ENCODE measurements at regions not wholly inside any gene's neighbourhood (a gene's known extent, or its start where the extent isn't known, plus 50 kb on each side); places are given as distances from the start of the nearest gene placed in this dataset.

- H3K27ac ChIP-seq (ENCODE audit: low read depth in 2 of 2, low read length in 1 of 2) = peak overlapping the region; percentile 86 to 90; a peak in 3 of 4 replicates
- H3K4me2 ChIP-seq = peak overlapping the region; percentile 61; the same call in 1 of the 2 replicates
- H3K9me3 ChIP-seq = no peaks in the 10 kb centered on the region
- H4K20me1 ChIP-seq (ENCODE audit: insufficient read depth) = no peaks in the 10 kb centered on the region
- ChIA-PET POLR2A (no interaction called here), CTCF (interaction anchor here (1.0 kb wide), 1 partner anchor 73 kb away, joined by 3 read pairs; no protein-coding TSS in a partner anchor)
- H2AFZ ChIP-seq (ENCODE audit: low read depth) = no peak overlapping the region
- peak overlapping the region; percentile 59; the same call in 1 of the 2 replicates for H3K9ac ChIP-seq
- H3K27me3 ChIP-seq (ENCODE audit: insufficient read depth) = no peaks in the 10 kb centered on the region
- no peaks in the 10 kb centered on the region for H3K79me2 ChIP-seq (ENCODE audit: insufficient read depth)
- no peak for DNase-seq
- no peaks in the 10 kb centered on the region for H3K9me2 ChIP-seq
- TF ChIP-seq EP300 (IDR thresholded peaks at IDR 0.05; ENCODE audit: borderline replicate concordance in 1 of 2, low read depth in 1 of 2, low read length in 1 of 2) (peak in 1 of 2 experiments; percentile 30; a peak in 1 of 4 replicates), ZBTB33 (IDR thresholded peaks at IDR 0.05; ENCODE audit: borderline replicate concordance, low read depth) (no peak), FOSL2 (IDR thresholded peaks at IDR 0.05; ENCODE audit: borderline replicate concordance, low read depth) (peak; percentile 22; the same call in 1 of the 2 replicates)
- H3K4me3 ChIP-seq (ENCODE audit: low read depth in 2 of 2, low read length in 1 of 2) = no peak overlapping the region
- peaks cover 22 to 33% of the 10 kb centered on the region in 2 experiments for H3K4me1 ChIP-seq (ENCODE audit: control insufficient read depth in 1 of 2, insufficient read depth in 2 of 2, low read depth in 1 of 2, low read length in 1 of 2)
- H3F3A ChIP-seq (replicated peaks; ENCODE audit: insufficient read depth) = peaks cover 49% of the 10 kb centered on the region
- H3K36me3 ChIP-seq (replicated peaks in 1 of 2; ENCODE audit: control insufficient read depth in 1 of 2, insufficient read depth in 2 of 2, low read length in 1 of 2) = no peaks in the 10 kb centered on the region
- WGBS (ENCODE audit: low lambda C conversion rate) = 19% methylated on average over 3 of the region's 3 CpGs
Observed at GRCh38 chr6:113048741-113049140, 701.6 kb downstream of the RFPL4B start.

- WGBS (ENCODE audit: low lambda C conversion rate) = 68% methylated on average over 2 of the region's 2 CpGs
- POLR2A ChIA-PET = no interaction called here
Observed at GRCh38 chr6:113049190-113049589, 702.1 kb downstream of the RFPL4B start.

More at GRCh38 chr6:113049190-113049589, 702.1 kb downstream of the RFPL4B start:
- Histone ChIP-seq H3K36me3 (replicated peaks in 1 of 2; ENCODE audit: control insufficient read depth in 1 of 2, insufficient read depth in 2 of 2, low read length in 1 of 2) (no peaks in the 10 kb centered on the region), H3K9me2 (no peaks in the 10 kb centered on the region), H4K20me1 (ENCODE audit: insufficient read depth) (no peaks in the 10 kb centered on the region), H3K27me3 (ENCODE audit: insufficient read depth) (no peaks in the 10 kb centered on the region), H3K79me2 (ENCODE audit: insufficient read depth) (no peaks in the 10 kb centered on the region), H3K9ac (peak overlapping the region; percentile 59; the same call in 1 of the 2 replicates), H3F3A (replicated peaks; ENCODE audit: insufficient read depth) (peaks cover 49% of the 10 kb centered on the region), H3K27ac (ENCODE audit: low read depth in 2 of 2, low read length in 1 of 2) (peak overlapping the region; percentile 86 to 90), H2AFZ (ENCODE audit: low read depth) (peak overlapping the region; percentile 31), H3K4me2 (peak overlapping the region; percentile 61), H3K4me3 (ENCODE audit: low read depth in 2 of 2, low read length in 1 of 2) (no peak overlapping the region), H3K4me1 (ENCODE audit: control insufficient read depth in 1 of 2, insufficient read depth in 2 of 2, low read depth in 1 of 2, low read length in 1 of 2) (peaks cover 22 to 33% of the 10 kb centered on the region in 2 experiments), H3K9me3 (no peaks in the 10 kb centered on the region)
- CTCF ChIA-PET = interaction anchor here (1.0 to 1.5 kb wide), 2 partner anchors 72 to 810 kb away, joined by 3 to 4 read pairs; no protein-coding TSS in a partner anchor
- DNase-seq = no peak
- no peak for TF ChIP-seq JUND (IDR thresholded peaks at IDR 0.05)
- no peak for TF ChIP-seq CHD2 (IDR thresholded peaks at IDR 0.05; ENCODE audit: low read length, partially characterized antibody)
- TF ChIP-seq FOXM1 (IDR thresholded peaks at IDR 0.05; ENCODE audit: low read depth) = no peak
- TF ChIP-seq REST (IDR thresholded peaks at IDR 0.05; ENCODE audit: low read depth, low read length) = no peak
- no peak for TF ChIP-seq TEAD4 (IDR thresholded peaks at IDR 0.05; ENCODE audit: borderline replicate concordance, insufficient read depth)
- TF ChIP-seq IRF3 (IDR thresholded peaks at IDR 0.05; ENCODE audit: low read depth, low read length) = no peak
- no peak for TF ChIP-seq EP300 (IDR thresholded peaks at IDR 0.05; ENCODE audit: borderline replicate concordance in 1 of 2, low read depth in 1 of 2, low read length in 1 of 2)
- no peak for TF ChIP-seq NRF1 (IDR thresholded peaks at IDR 0.05; ENCODE audit: low read depth, low read length)
- no peak for TF ChIP-seq RCOR1 (IDR thresholded peaks at IDR 0.05; ENCODE audit: low read length)
- TF ChIP-seq USF2 (IDR thresholded peaks at IDR 0.05; ENCODE audit: borderline replicate concordance, low read depth, low read length) = no peak
- TF ChIP-seq POLR2AphosphoS5 (IDR thresholded peaks at IDR 0.05; ENCODE audit: low read depth, low read length) = no peak
- TF ChIP-seq ELF1 (IDR thresholded peaks at IDR 0.05) = no peak
- no peak for TF ChIP-seq FOXJ3 (CRISPR knock-in tag; IDR thresholded peaks at IDR 0.05)
- TF ChIP-seq MEF2A (IDR thresholded peaks at IDR 0.05; ENCODE audit: borderline replicate concordance, low read depth) = no peak
- no peak for TF ChIP-seq GABPA (IDR thresholded peaks at IDR 0.05; ENCODE audit: low read depth)
- TF ChIP-seq USF1 (IDR thresholded peaks at IDR 0.05; ENCODE audit: borderline replicate concordance, low read depth) = no peak
- no peak for TF ChIP-seq MAX (IDR thresholded peaks at IDR 0.05; ENCODE audit: low read depth)

Measured in SK-N-SH (cell line).